ENCODE measurements at regions not wholly inside any gene's neighbourhood (a gene's known extent, or its start where the extent isn't known, plus 50 kb on each side); places are given as distances from the start of the nearest gene placed in this dataset.

DNA sequence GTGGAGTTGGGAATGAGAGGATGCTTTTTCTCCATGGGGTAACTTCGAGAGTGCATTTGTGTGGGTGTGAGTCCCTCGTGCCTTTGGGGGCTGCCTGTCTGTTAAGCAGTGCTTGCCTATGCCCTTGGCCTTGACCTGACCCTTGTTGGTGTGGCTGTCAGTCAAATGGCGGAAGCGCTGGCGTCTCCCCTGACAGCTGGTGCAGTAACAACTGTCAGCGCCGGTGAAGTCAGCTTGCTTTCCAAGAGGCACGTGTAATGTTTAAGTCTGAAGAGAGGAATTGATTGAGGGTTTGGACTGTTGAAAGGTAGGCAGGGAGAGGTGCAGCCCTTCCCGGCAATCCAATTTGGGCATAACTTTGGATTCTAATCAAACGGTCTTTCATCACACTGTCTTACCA is 211.3 kb downstream of the AACS start:
- Histone ChIP-seq H3K4me1 (no peaks in the 10 kb centered on the region), H3K27me3 (peaks cover 0 to 21% (median 11%) of the 10 kb centered on the region in 3 donors), H3K9me3 (no peaks in the 10 kb centered on the region), H3K27ac (no peak overlapping the region), H3K4me3 (no peak overlapping the region), H3K36me3 (no peaks in the 10 kb centered on the region)
- 64 to 74% (median 70%) methylated on average over 8 to 10 of the region's 10 CpGs for WGBS, 5 donors
- no peak for DNase-seq
- intact Hi-C loops (cut with DNase I; ENCODE audit: low total_unique reads): no loop called here
- TF ChIP-seq, protein P1, sequence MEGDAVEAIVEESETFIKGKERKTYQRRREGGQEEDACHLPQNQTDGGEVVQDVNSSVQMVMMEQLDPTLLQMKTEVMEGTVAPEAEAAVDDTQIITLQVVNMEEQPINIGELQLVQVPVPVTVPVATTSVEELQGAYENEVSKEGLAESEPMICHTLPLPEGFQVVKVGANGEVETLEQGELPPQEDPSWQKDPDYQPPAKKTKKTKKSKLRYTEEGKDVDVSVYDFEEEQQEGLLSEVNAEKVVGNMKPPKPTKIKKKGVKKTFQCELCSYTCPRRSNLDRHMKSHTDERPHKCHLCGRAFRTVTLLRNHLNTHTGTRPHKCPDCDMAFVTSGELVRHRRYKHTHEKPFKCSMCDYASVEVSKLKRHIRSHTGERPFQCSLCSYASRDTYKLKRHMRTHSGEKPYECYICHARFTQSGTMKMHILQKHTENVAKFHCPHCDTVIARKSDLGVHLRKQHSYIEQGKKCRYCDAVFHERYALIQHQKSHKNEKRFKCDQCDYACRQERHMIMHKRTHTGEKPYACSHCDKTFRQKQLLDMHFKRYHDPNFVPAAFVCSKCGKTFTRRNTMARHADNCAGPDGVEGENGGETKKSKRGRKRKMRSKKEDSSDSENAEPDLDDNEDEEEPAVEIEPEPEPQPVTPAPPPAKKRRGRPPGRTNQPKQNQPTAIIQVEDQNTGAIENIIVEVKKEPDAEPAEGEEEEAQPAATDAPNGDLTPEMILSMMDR (IDR thresholded peaks at IDR 0.05): no peak
- no peak for TF ChIP-seq EP300 (IDR thresholded peaks at IDR 0.05)
- no peak for TF ChIP-seq POLR2A (IDR thresholded peaks at IDR 0.05)
- no peak for TF ChIP-seq POLR2AphosphoS5 (IDR thresholded peaks at IDR 0.05)

DNA sequence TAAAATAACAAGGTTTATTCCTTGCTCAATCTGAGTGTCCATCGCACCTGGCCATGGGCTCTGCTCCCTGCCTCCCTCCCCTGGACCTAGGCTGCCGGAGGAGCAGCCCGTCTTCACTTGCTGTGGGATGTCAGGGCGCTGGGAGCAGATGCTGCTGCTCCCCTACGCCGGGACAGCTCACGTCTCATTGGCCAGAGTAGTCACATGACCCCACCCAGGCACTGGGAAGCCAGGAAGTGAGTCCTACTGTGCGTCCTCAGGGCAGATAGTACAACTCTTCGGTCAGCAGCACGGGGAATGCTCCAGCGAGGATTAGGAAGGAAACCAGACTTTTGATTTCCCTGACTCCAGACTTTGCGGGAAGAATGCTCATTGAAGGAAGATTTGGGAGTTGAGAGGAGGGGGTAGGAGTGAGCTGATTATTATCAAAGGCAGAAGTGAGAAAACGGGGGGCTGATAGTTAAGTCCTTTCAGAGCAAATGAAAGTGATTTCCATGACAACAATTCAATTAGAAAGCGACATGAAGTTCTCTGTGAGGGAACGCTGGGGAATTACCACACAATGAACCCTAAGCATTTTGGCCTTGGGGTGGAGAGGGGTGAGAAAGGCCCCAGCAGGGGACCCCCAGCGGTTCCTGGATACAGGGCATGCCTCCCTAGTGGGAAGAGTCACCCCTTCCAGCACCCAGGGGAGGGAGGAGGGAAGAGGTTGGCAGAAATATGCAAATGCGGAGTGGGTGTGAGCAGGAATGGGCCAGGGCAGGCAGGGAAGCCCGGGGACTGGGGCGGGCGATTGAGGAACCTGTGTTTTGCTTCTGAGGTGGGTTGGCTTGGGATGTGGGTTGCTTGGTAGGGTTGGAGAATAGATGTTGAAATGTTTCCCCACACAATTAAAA is 215.5 kb downstream of the AACS start:
- Histone ChIP-seq H3K27ac (no peak overlapping the region), H3K4me1 (no peaks in the 10 kb centered on the region), H3K4me3 (no peak overlapping the region), H3K27me3 (peaks cover 0 to 21% (median 11%) of the 10 kb centered on the region in 3 donors), H3K36me3 (no peaks in the 10 kb centered on the region), H3K9me3 (no peaks in the 10 kb centered on the region)
- WGBS, 5 donors: 15 to 25% (median 16%) methylated on average over 17 to 20 of the region's 20 CpGs
- no peak for TF ChIP-seq EP300 (IDR thresholded peaks at IDR 0.05)
- TF ChIP-seq, protein P1 (IDR thresholded peaks at IDR 0.05): no peak
- TF ChIP-seq POLR2AphosphoS5 (IDR thresholded peaks at IDR 0.05): no peak
- no peak for TF ChIP-seq POLR2A (IDR thresholded peaks at IDR 0.05)
- intact Hi-C loops (cut with DNase I; ENCODE audit: low total_unique reads): no loop called here
- DNase-seq: no peak

- Histone ChIP-seq H3K4me1 (no peaks in the 10 kb centered on the region), H3K36me3 (no peaks in the 10 kb centered on the region), H3K27me3 (peaks cover 0 to 21% (median 11%) of the 10 kb centered on the region in 3 donors), H3K27ac (no peak overlapping the region), H3K4me3 (no peak overlapping the region), H3K9me3 (no peaks in the 10 kb centered on the region)
- no peak for TF ChIP-seq POLR2A (IDR thresholded peaks at IDR 0.05)
- no peak for TF ChIP-seq POLR2AphosphoS5 (IDR thresholded peaks at IDR 0.05)
- TF ChIP-seq EP300 (IDR thresholded peaks at IDR 0.05): no peak
- TF ChIP-seq, protein P1 (IDR thresholded peaks at IDR 0.05): no peak
- WGBS, 5 donors: 83 to 91% (median 87%) methylated on average over 7 of the region's 7 CpGs
- DNase-seq: no peak
- intact Hi-C loops (cut with DNase I; ENCODE audit: low total_unique reads): no loop called here
Observed at GRCh38 chr12:125282921-125283320, 217.7 kb downstream of the AACS start.

- Histone ChIP-seq H3K27ac (no peak overlapping the region), H3K9me3 (no peaks in the 10 kb centered on the region), H3K4me1 (no peaks in the 10 kb centered on the region), H3K27me3 (peaks cover 0 to 21% (median 11%) of the 10 kb centered on the region in 3 donors), H3K4me3 (no peak overlapping the region), H3K36me3 (no peaks in the 10 kb centered on the region)
- TF ChIP-seq POLR2AphosphoS5 (IDR thresholded peaks at IDR 0.05) (no peak), POLR2A (IDR thresholded peaks at IDR 0.05) (no peak), EP300 (IDR thresholded peaks at IDR 0.05) (no peak)
- TF ChIP-seq, protein P1 (IDR thresholded peaks at IDR 0.05): no peak
- no peak for DNase-seq
- intact Hi-C loops (cut with DNase I; ENCODE audit: low total_unique reads): no loop called here
- 65 to 80% (median 76%) methylated on average over 9 of the region's 9 CpGs for WGBS, 5 donors
Observed at GRCh38 chr12:125283521-125283920, 218.3 kb downstream of the AACS start.

All from stomach (tissue), 8 donors.